ENCODE measurements at regions not wholly inside any gene's neighbourhood (a gene's known extent, or its start where the extent isn't known, plus 50 kb on each side); places are given as distances from the start of the nearest gene placed in this dataset.

DNA sequence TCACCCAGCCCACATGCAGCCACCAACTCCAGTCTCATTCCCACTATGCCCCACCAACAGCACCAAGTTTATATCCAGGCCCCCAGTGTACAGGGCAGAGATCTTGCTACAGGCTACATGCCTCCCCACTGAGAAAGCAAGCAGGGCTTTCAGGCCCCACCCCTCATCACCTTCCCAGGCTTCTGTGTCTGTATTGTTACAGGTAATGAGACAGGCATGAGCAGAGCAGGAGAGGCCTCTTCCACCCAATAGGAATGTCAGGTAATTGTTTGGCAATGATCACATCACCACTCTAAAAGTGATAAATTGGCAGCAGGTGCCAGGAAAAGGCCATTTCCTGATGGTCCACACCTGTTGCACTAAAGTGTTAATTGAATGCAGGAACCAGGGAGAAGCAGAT is 102.5 kb downstream of the ZNF518B start:
- no peaks in the 10 kb centered on the region for H3K36me3 ChIP-seq (ENCODE audit: control insufficient read depth, insufficient read depth, low read length)
- H3K4me1 ChIP-seq (ENCODE audit: control insufficient read depth, insufficient read depth, low read length) = no peaks in the 10 kb centered on the region
- H3K27me3 ChIP-seq (ENCODE audit: control insufficient read depth, insufficient read depth, low read length) = no peaks in the 10 kb centered on the region; the same call in 1 of the 2 replicates
- no peak overlapping the region for H3K9ac ChIP-seq (ENCODE audit: low read length)
- no peak overlapping the region for H3K4me3 ChIP-seq (ENCODE audit: low read depth, low read length)
- no peaks in the 10 kb centered on the region; the same call in 1 of the 2 replicates for H3K9me3 ChIP-seq (ENCODE audit: control insufficient read depth, insufficient read depth, low read depth, low read length)
- H3K27ac ChIP-seq (ENCODE audit: low read depth, low read length) = no peak overlapping the region

DNA sequence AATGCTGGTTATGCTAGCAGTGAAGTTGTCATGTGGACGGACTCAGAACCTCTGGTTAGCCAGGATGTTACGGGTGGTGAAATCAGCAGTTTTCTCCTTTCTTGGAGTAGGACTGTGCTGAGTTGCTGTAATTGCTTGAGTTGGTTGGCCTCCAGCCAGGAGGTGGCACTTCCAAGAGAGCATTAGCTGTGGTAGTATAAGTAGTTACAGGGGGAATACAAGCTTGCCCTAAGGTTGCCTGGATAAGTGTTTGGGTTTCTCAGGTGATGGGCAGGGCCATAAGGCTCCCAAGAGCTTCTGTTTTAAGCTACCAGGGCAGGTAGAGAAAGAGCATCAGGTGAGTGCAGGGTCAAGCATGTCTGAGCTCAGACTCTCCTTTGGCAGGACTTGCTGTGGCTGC is 103.0 kb downstream of the ZNF518B start:
- Histone ChIP-seq H3K9ac (ENCODE audit: low read length) (no peak overlapping the region), H3K9me3 (ENCODE audit: control insufficient read depth, insufficient read depth, low read depth, low read length) (no peaks in the 10 kb centered on the region; the same call in 1 of the 2 replicates), H3K4me3 (ENCODE audit: low read depth, low read length) (no peak overlapping the region), H3K27ac (ENCODE audit: low read depth, low read length) (no peak overlapping the region), H3K4me1 (ENCODE audit: control insufficient read depth, insufficient read depth, low read length) (no peaks in the 10 kb centered on the region), H3K36me3 (ENCODE audit: control insufficient read depth, insufficient read depth, low read length) (no peaks in the 10 kb centered on the region), H3K27me3 (ENCODE audit: control insufficient read depth, insufficient read depth, low read length) (no peaks in the 10 kb centered on the region; the same call in 1 of the 2 replicates)

DNA sequence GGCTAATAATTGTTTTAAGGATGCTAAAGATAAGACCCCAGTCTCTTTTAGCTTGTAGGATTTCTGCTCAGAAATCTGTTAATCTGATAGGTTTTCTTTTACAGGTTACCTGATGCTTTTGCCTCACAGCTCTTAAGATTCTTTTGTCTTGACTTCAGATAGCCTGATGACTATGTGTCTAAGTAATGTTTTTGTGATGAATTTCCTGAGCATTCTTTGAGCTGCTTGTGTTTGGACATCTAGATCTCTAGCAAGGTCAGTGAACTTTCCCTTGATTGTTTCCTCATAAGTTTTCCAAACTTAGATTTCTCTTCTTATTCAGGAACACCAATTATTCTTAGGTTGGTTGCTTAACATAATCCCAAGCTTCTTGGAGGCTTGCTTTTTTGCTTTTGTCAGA is 104.1 kb downstream of the ZNF518B start:
- no peak overlapping the region for H3K27ac ChIP-seq (ENCODE audit: low read depth, low read length)
- H3K36me3 ChIP-seq (ENCODE audit: control insufficient read depth, insufficient read depth, low read length) = no peaks in the 10 kb centered on the region
- H3K27me3 ChIP-seq (ENCODE audit: control insufficient read depth, insufficient read depth, low read length) = no peaks in the 10 kb centered on the region; the same call in 1 of the 2 replicates
- H3K9ac ChIP-seq (ENCODE audit: low read length) = no peak overlapping the region
- H3K9me3 ChIP-seq (ENCODE audit: control insufficient read depth, insufficient read depth, low read depth, low read length) = no peaks in the 10 kb centered on the region
- H3K4me3 ChIP-seq (ENCODE audit: low read depth, low read length) = no peak overlapping the region
- no peaks in the 10 kb centered on the region for H3K4me1 ChIP-seq (ENCODE audit: control insufficient read depth, insufficient read depth, low read length)

GRCh38 chr4:10348241-10348640 is 109.0 kb downstream of the ZNF518B start:
- Histone ChIP-seq H3K4me1 (ENCODE audit: control insufficient read depth, insufficient read depth, low read length) (no peaks in the 10 kb centered on the region), H3K9ac (ENCODE audit: low read length) (no peak overlapping the region), H3K4me3 (ENCODE audit: low read depth, low read length) (no peak overlapping the region), H3K36me3 (ENCODE audit: control insufficient read depth, insufficient read depth, low read length) (no peaks in the 10 kb centered on the region), H3K27me3 (ENCODE audit: control insufficient read depth, insufficient read depth, low read length) (peaks cover 3% of the 10 kb centered on the region; the same call in 1 of the 2 replicates), H3K9me3 (ENCODE audit: control insufficient read depth, insufficient read depth, low read depth, low read length) (no peaks in the 10 kb centered on the region), H3K27ac (ENCODE audit: low read depth, low read length) (no peak overlapping the region)

- H3K27ac ChIP-seq (ENCODE audit: low read depth, low read length) = no peak overlapping the region
- H3K9me3 ChIP-seq (ENCODE audit: control insufficient read depth, insufficient read depth, low read depth, low read length) = no peaks in the 10 kb centered on the region
- H3K9ac ChIP-seq (ENCODE audit: low read length) = no peak overlapping the region
- H3K27me3 ChIP-seq (ENCODE audit: control insufficient read depth, insufficient read depth, low read length) = peaks cover 3% of the 10 kb centered on the region; the same call in 1 of the 2 replicates
- no peak overlapping the region for H3K4me3 ChIP-seq (ENCODE audit: low read depth, low read length)
- no peaks in the 10 kb centered on the region for H3K4me1 ChIP-seq (ENCODE audit: control insufficient read depth, insufficient read depth, low read length)
- no peaks in the 10 kb centered on the region for H3K36me3 ChIP-seq (ENCODE audit: control insufficient read depth, insufficient read depth, low read length)
These were observed 109.4 kb downstream of the ZNF518B start for GRCh38 chr4:10347815-10348214.

DNA sequence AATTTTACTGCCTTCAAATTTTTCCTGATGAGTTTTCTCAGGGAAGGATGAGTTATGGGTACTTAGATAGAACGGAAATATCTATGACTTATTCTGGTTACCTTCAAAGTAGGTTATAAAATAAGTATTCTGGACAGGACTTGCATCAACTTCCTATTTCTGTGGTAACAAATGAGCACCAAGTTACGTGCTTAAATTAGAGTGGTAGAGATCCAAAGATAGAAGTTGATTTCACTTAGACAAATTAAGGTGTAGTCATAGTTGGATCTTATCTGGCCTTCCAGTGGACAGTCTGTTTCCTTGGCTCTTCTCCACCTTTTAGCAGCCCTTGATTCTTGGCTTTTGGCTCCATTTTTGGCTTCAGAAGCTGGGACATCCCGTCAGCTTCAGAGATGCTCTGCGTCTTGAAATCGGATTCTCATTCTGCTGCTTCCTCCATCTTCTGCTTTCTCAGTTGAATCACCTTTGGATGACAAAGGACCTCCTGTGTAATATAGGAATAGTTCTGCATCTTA is 109.9 kb downstream of the ZNF518B start:
- no peak overlapping the region for H3K9ac ChIP-seq (ENCODE audit: low read length)
- peaks cover 3% of the 10 kb centered on the region; the same call in 1 of the 2 replicates for H3K27me3 ChIP-seq (ENCODE audit: control insufficient read depth, insufficient read depth, low read length)
- H3K27ac ChIP-seq (ENCODE audit: low read depth, low read length) = no peak overlapping the region
- no peak overlapping the region for H3K4me3 ChIP-seq (ENCODE audit: low read depth, low read length)
- no peaks in the 10 kb centered on the region for H3K9me3 ChIP-seq (ENCODE audit: control insufficient read depth, insufficient read depth, low read depth, low read length)
- no peaks in the 10 kb centered on the region for H3K4me1 ChIP-seq (ENCODE audit: control insufficient read depth, insufficient read depth, low read length)
- no peaks in the 10 kb centered on the region for H3K36me3 ChIP-seq (ENCODE audit: control insufficient read depth, insufficient read depth, low read length)

- peaks cover 3% of the 10 kb centered on the region; the same call in 1 of the 2 replicates for H3K27me3 ChIP-seq (ENCODE audit: control insufficient read depth, insufficient read depth, low read length)
- H3K36me3 ChIP-seq (ENCODE audit: control insufficient read depth, insufficient read depth, low read length) = no peaks in the 10 kb centered on the region
- no peaks in the 10 kb centered on the region for H3K9me3 ChIP-seq (ENCODE audit: control insufficient read depth, insufficient read depth, low read depth, low read length)
- H3K9ac ChIP-seq (ENCODE audit: low read length) = no peak overlapping the region
- H3K27ac ChIP-seq (ENCODE audit: low read depth, low read length) = no peak overlapping the region
- H3K4me3 ChIP-seq (ENCODE audit: low read depth, low read length) = no peak overlapping the region
- H3K4me1 ChIP-seq (ENCODE audit: control insufficient read depth, insufficient read depth, low read length) = no peaks in the 10 kb centered on the region
These were observed 111.2 kb downstream of the ZNF518B start for GRCh38 chr4:10346023-10346422.

GRCh38 chr4:10345381-10345784 is 111.8 kb downstream of the ZNF518B start:
- H3K27ac ChIP-seq (ENCODE audit: low read depth, low read length) = no peak overlapping the region
- H3K4me1 ChIP-seq (ENCODE audit: control insufficient read depth, insufficient read depth, low read length) = no peaks in the 10 kb centered on the region
- H3K27me3 ChIP-seq (ENCODE audit: control insufficient read depth, insufficient read depth, low read length) = peaks cover 3% of the 10 kb centered on the region; the same call in 1 of the 2 replicates
- no peak overlapping the region for H3K9ac ChIP-seq (ENCODE audit: low read length)
- H3K4me3 ChIP-seq (ENCODE audit: low read depth, low read length) = no peak overlapping the region
- H3K36me3 ChIP-seq (ENCODE audit: control insufficient read depth, insufficient read depth, low read length) = no peaks in the 10 kb centered on the region
- H3K9me3 ChIP-seq (ENCODE audit: control insufficient read depth, insufficient read depth, low read depth, low read length) = no peaks in the 10 kb centered on the region

DNA sequence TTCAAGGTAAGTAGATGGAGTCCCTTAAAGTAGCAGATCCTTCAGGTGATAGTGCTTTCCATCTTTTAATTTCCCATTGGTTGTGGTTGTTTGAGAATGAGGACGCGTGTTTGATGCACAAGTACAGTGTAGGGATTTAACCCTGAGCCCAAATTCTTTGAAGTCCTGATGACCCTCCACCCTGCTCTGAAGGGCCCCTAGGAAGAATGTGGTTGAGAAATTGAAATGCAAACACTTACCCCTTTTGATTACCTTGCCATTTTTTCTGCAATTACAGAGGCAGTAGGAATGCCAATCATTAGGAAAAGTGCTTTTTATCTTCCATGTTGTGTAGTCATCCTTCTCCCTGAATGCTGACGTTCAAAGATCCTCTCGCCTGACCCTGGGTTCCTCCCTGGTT is 112.4 kb downstream of the ZNF518B start:
- Histone ChIP-seq H3K9me3 (ENCODE audit: control insufficient read depth, insufficient read depth, low read depth, low read length) (no peaks in the 10 kb centered on the region), H3K4me3 (ENCODE audit: low read depth, low read length) (no peak overlapping the region), H3K36me3 (ENCODE audit: control insufficient read depth, insufficient read depth, low read length) (no peaks in the 10 kb centered on the region), H3K9ac (ENCODE audit: low read length) (no peak overlapping the region), H3K27me3 (ENCODE audit: control insufficient read depth, insufficient read depth, low read length) (peaks cover 3% of the 10 kb centered on the region; the same call in 1 of the 2 replicates), H3K4me1 (ENCODE audit: control insufficient read depth, insufficient read depth, low read length) (no peaks in the 10 kb centered on the region), H3K27ac (ENCODE audit: low read depth, low read length) (no peak overlapping the region)

DNA sequence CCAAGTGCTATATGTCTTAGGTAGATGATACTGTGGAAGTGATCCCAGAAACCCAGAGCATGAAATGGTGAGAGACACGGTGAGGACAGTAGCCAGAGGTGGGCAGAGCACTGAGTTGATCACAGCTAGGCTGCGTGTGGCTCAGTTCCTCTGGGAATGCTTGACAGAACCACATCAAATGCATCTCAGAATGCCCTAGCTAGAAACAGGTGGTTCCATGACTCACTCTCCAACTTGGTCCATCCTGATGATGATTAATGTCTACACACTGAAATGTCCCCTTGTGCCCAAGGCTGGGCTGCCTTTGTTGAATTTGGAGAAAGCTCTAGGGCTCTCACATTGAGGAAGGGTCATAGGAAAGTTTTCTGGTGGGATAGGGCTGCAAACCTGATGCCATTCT is 113.6 kb downstream of the ZNF518B start:
- no peaks in the 10 kb centered on the region for H3K4me1 ChIP-seq (ENCODE audit: control insufficient read depth, insufficient read depth, low read length)
- no peak overlapping the region for H3K4me3 ChIP-seq (ENCODE audit: low read depth, low read length)
- peaks cover 7% of the 10 kb centered on the region; the same call in 1 of the 2 replicates for H3K27me3 ChIP-seq (ENCODE audit: control insufficient read depth, insufficient read depth, low read length)
- no peak overlapping the region for H3K27ac ChIP-seq (ENCODE audit: low read depth, low read length)
- H3K9ac ChIP-seq (ENCODE audit: low read length) = no peak overlapping the region
- no peaks in the 10 kb centered on the region for H3K36me3 ChIP-seq (ENCODE audit: control insufficient read depth, insufficient read depth, low read length)
- no peaks in the 10 kb centered on the region for H3K9me3 ChIP-seq (ENCODE audit: control insufficient read depth, insufficient read depth, low read depth, low read length)

- H3K36me3 ChIP-seq (ENCODE audit: control insufficient read depth, insufficient read depth, low read length) = no peaks in the 10 kb centered on the region
- no peak overlapping the region for H3K9ac ChIP-seq (ENCODE audit: low read length)
- no peak overlapping the region for H3K4me3 ChIP-seq (ENCODE audit: low read depth, low read length)
- no peaks in the 10 kb centered on the region for H3K9me3 ChIP-seq (ENCODE audit: control insufficient read depth, insufficient read depth, low read depth, low read length)
- H3K27ac ChIP-seq (ENCODE audit: low read depth, low read length) = no peak overlapping the region
- H3K27me3 ChIP-seq (ENCODE audit: control insufficient read depth, insufficient read depth, low read length) = peaks cover 7% of the 10 kb centered on the region; the same call in 1 of the 2 replicates
- no peaks in the 10 kb centered on the region for H3K4me1 ChIP-seq (ENCODE audit: control insufficient read depth, insufficient read depth, low read length)
These were observed 114.4 kb downstream of the ZNF518B start for GRCh38 chr4:10342866-10343265.

Data from HUES6 (cell line).